Neural cell (in vitro differentiated cells): ENCODE measurements at regions not wholly inside any gene's neighbourhood (a gene's known extent, or its start where the extent isn't known, plus 50 kb on each side); places are given as distances from the start of the nearest gene placed in this dataset.

ENCODE experiments used
- H2AFZ ChIP-seq: fragments of 200-600, 300-800 bp; sonication (generic), shearing (Covaris generic); 2 replicates; pipeline ENCODE4 v1.6.0; 2014; ENCODE audit warnings: low read depth, mild to moderate bottlenecking, antibody characterized with exemption, low read length, moderate library complexity
- H3F3A ChIP-seq: fragments of 200-600 bp; shearing (Covaris generic); 2 replicates; pipeline ENCODE4 v1.6.1; 2016; ENCODE audit warnings: mild to moderate bottlenecking, moderate library complexity, mixed read lengths, antibody characterized with exemption, low read length; ENCODE audit not compliant: insufficient read depth, poor library complexity, severe bottlenecking
- H3K27ac ChIP-seq: fragments of 200-600, 300-800 bp; sonication (generic), shearing (Covaris generic); 2 replicates; pipeline ENCODE4 v1.5.1; 2014; ENCODE audit warnings: mild to moderate bottlenecking, low read length, moderate library complexity
- H3K27me3 ChIP-seq: fragments of 300-800, 200-600 bp; sonication (generic), shearing (Covaris generic); 2 replicates; pipeline ENCODE4 v1.6.0; 2014; ENCODE audit warnings: mild to moderate bottlenecking, low read depth, low read length, moderate library complexity; ENCODE audit not compliant: insufficient read depth
- H3K36me3 ChIP-seq: fragments of 300-800, 200-600 bp; sonication (generic), shearing (Covaris generic); 2 replicates; pipeline ENCODE4 v1.5.1; 2014; ENCODE audit warnings: mild to moderate bottlenecking, antibody characterized with exemption, low read length, moderate library complexity; ENCODE audit not compliant: insufficient read depth
- H3K4me2 ChIP-seq: fragments of 300-800, 200-600 bp; sonication (generic), shearing (Covaris generic); 2 replicates; pipeline ENCODE4 v1.6.0; 2014; ENCODE audit warnings: mild to moderate bottlenecking, low read length
- H3K4me3 ChIP-seq: fragments of 300-800, 200-600 bp; sonication (generic), shearing (Covaris generic); 2 replicates; pipeline ENCODE4 v1.5.1; 2014; ENCODE audit warnings: mild to moderate bottlenecking, low read length, moderate library complexity
- H3K79me2 ChIP-seq: fragments of 200-600 bp; shearing (Covaris generic); replicated peaks from 2 replicates; pipeline ENCODE4 v1.6.0; 2014; ENCODE audit warnings: mild to moderate bottlenecking, low read length, moderate library complexity; ENCODE audit not compliant: insufficient read depth
- H3K9ac ChIP-seq: fragments of 300-800, 200-600 bp; sonication (generic), shearing (Covaris generic); 2 replicates; pipeline ENCODE4 v1.6.1; 2016; ENCODE audit warnings: mild to moderate bottlenecking, low read length, mixed read lengths
- H3K9me2 ChIP-seq: fragments of 200-600 bp; shearing (Covaris generic); 2 replicates; pipeline ENCODE4 v1.6.1; 2016; ENCODE audit warnings: mild to moderate bottlenecking, low read length, mixed read lengths; ENCODE audit not compliant: insufficient read depth
- H3K9me3 ChIP-seq: fragments of 200-600, 300-800 bp; sonication (generic), shearing (Covaris generic); 2 replicates; pipeline ENCODE4 v1.6.1; 2016; ENCODE audit warnings: mild to moderate bottlenecking, mixed run types, low read length, moderate library complexity, mixed read lengths
- H4K20me1 ChIP-seq: fragments of 200-600 bp; shearing (Covaris generic); 2 replicates; pipeline ENCODE4 v1.6.1; 2016; ENCODE audit warnings: mild to moderate bottlenecking, mixed run types; ENCODE audit not compliant: insufficient read depth
- EP300 ChIP-seq: fragments of 450-650 bp; conservative IDR thresholded peaks from 2 replicates; pipeline ENCODE4 v1.6.1; 2014; ENCODE audit warnings: antibody characterized with exemption, mild to moderate bottlenecking, moderate library complexity; ENCODE audit not compliant: poor library complexity, severe bottlenecking
- EZH2 ChIP-seq: fragments of 200-600, 300-800 bp; shearing (Covaris generic), sonication (generic); IDR thresholded peaks from 2 replicates; pipeline ENCODE4 v1.6.1; 2014; ENCODE audit warnings: antibody characterized with exemption, low read length, borderline replicate concordance, mild to moderate bottlenecking; ENCODE audit not compliant: insufficient read depth, poor library complexity, severe bottlenecking
- MXI1 ChIP-seq: fragments of 450-650 bp; conservative IDR thresholded peaks from 2 replicates; pipeline ENCODE4 v1.6.1; 2014; ENCODE audit warnings: antibody characterized with exemption, mild to moderate bottlenecking; ENCODE audit not compliant: poor library complexity, severe bottlenecking
- POLR2AphosphoS5 ChIP-seq: IDR thresholded peaks from 2 replicates; pipeline ENCODE4 v1.6.1; 2012
- RAD21 ChIP-seq: fragments of 450-650 bp; conservative IDR thresholded peaks from 2 replicates; pipeline ENCODE4 v1.6.1; 2014; ENCODE audit warnings: antibody characterized with exemption, mild to moderate bottlenecking, moderate library complexity
- REST ChIP-seq: IDR thresholded peaks from 2 replicates; pipeline ENCODE4 v1.6.1; 2012; ENCODE audit warnings: borderline replicate concordance
- SMC3 ChIP-seq: fragments of 450-650 bp; conservative IDR thresholded peaks from 2 replicates; pipeline ENCODE4 v1.6.1; 2014; ENCODE audit warnings: antibody characterized with exemption, mild to moderate bottlenecking, moderate library complexity; ENCODE audit not compliant: poor library complexity
- TAF1 ChIP-seq: IDR thresholded peaks from 2 replicates; pipeline ENCODE4 v1.6.1; 2012; ENCODE audit warnings: low read depth
- TF ChIP-seq, protein P1 (sequence below): fragments of 450-650 bp; IDR thresholded peaks from 2 replicates; pipeline ENCODE4 v1.5.1; 2014; ENCODE audit warnings: antibody characterized with exemption, mild to moderate bottlenecking, moderate library complexity; ENCODE audit not compliant: poor library complexity, severe bottlenecking

GRCh38 chr12:103241184-103241583 lies 254.6 kb downstream of the C12orf42 start:
- Histone ChIP-seq H4K20me1 (no peaks in the 10 kb centered on the region), H3K36me3 (no peaks in the 10 kb centered on the region), H3K27ac (no peak overlapping the region), H3K9ac (no peak overlapping the region), H3F3A (no peaks in the 10 kb centered on the region), H3K27me3 (no peaks in the 10 kb centered on the region), H3K79me2 (no peaks in the 10 kb centered on the region), H3K4me3 (no peak overlapping the region), H2AFZ (no peak overlapping the region), H3K9me2 (no peaks in the 10 kb centered on the region), H3K9me3 (no peaks in the 10 kb centered on the region), H3K4me2 (no peak overlapping the region)
- TF ChIP-seq, protein P1, sequence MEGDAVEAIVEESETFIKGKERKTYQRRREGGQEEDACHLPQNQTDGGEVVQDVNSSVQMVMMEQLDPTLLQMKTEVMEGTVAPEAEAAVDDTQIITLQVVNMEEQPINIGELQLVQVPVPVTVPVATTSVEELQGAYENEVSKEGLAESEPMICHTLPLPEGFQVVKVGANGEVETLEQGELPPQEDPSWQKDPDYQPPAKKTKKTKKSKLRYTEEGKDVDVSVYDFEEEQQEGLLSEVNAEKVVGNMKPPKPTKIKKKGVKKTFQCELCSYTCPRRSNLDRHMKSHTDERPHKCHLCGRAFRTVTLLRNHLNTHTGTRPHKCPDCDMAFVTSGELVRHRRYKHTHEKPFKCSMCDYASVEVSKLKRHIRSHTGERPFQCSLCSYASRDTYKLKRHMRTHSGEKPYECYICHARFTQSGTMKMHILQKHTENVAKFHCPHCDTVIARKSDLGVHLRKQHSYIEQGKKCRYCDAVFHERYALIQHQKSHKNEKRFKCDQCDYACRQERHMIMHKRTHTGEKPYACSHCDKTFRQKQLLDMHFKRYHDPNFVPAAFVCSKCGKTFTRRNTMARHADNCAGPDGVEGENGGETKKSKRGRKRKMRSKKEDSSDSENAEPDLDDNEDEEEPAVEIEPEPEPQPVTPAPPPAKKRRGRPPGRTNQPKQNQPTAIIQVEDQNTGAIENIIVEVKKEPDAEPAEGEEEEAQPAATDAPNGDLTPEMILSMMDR: no peak
- TF ChIP-seq MXI1 (no peak), RAD21 (no peak), SMC3 (no peak), REST (no peak), EZH2 (no peak), POLR2AphosphoS5 (no peak)

DNA sequence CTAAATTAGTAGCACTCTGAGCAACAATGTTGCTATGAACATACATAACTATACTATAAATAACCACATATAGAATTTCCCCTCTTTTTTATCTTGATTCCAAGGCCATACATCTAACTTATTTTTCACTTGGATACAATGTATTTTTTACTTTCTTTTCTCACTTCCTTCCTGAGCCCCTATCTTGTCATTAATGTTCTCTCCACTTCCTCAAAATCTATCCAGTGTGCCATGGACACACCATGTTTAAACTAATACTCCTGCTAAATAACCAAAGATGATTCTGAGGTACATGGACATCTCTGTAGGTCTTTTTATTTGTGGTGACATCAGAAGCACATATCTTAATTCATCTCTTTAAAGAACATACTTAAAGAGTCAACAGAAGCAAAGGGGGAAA lies 251.2 kb downstream of the C12orf42 start:
- H3K9me3 ChIP-seq: no peaks in the 10 kb centered on the region
- H3K27ac ChIP-seq: no peak overlapping the region
- H3K9me2 ChIP-seq: no peaks in the 10 kb centered on the region
- no peaks in the 10 kb centered on the region for H3K36me3 ChIP-seq
- H3K27me3 ChIP-seq: no peaks in the 10 kb centered on the region
- TF ChIP-seq MXI1: no peak
- H3K79me2 ChIP-seq: no peaks in the 10 kb centered on the region
- no peaks in the 10 kb centered on the region for H3F3A ChIP-seq
- H2AFZ ChIP-seq: no peak overlapping the region
- no peak overlapping the region for H3K4me3 ChIP-seq
- no peak overlapping the region for H3K4me2 ChIP-seq
- H3K9ac ChIP-seq: no peak overlapping the region
- H4K20me1 ChIP-seq: no peaks in the 10 kb centered on the region

- no peak for TF ChIP-seq SMC3
- TF ChIP-seq, protein P1: no peak
- no peak for TF ChIP-seq TAF1
- no peak for TF ChIP-seq REST
- TF ChIP-seq MXI1: no peak
- TF ChIP-seq RAD21: no peak
- no peak for TF ChIP-seq EP300
- Histone ChIP-seq H3K79me2 (no peaks in the 10 kb centered on the region), H3K9me2 (no peaks in the 10 kb centered on the region), H3K36me3 (no peaks in the 10 kb centered on the region), H3F3A (no peaks in the 10 kb centered on the region), H3K27me3 (no peaks in the 10 kb centered on the region), H3K27ac (no peak overlapping the region), H3K4me2 (no peak overlapping the region), H3K4me3 (no peak overlapping the region), H2AFZ (no peak overlapping the region), H4K20me1 (no peaks in the 10 kb centered on the region), H3K9me3 (no peaks in the 10 kb centered on the region), H3K9ac (no peak overlapping the region)
These were observed 248.2 kb downstream of the C12orf42 start for GRCh38 chr12:103247531-103247930.
